WTC11 (cell line): ENCODE measurements at regions not wholly inside any gene's neighbourhood (a gene's known extent, or its start where the extent isn't known, plus 50 kb on each side); places are given as distances from the start of the nearest gene placed in this dataset.
"Not testable (repeated sequence)": the region's sequence is repeated elsewhere in the genome, so short reads cannot be mapped to it uniquely, and the experiment has no call there.

ENCODE experiments used
- ATAC-seq: fragments of 200-7000 bp; cut with Tn5 transposase; 2 replicates; pipeline ENCODE4 v1.10.0; 2021; ENCODE audit warnings: mild to moderate bottlenecking, moderate library complexity
- CTCF ChIA-PET: fragments of 300-600 bp; sonication (Branson Sonifier 250); formaldehyde crosslinking; loops from one replicate; lab custom pipeline; 2021; ENCODE audit warnings: antibody characterized with exemption; lab: Charles Lee
- POLR2A ChIA-PET: fragments of 350-600 bp; sonication (Branson Sonifier 250); formaldehyde crosslinking; loops from one replicate; lab custom pipeline; 2021; ENCODE audit warnings: antibody characterized with exemption; lab: Charles Lee
- DNase-seq: peaks from one replicate; pipeline ENCODE4 v3.0.0; 2021; ENCODE audit warnings: low spot score
- H3K27ac Mint-ChIP-seq: 2 replicates; pipeline ENCODE4 v1.8.0; 2021; ENCODE audit warnings: mixed read lengths
- H3K27me3 Mint-ChIP-seq: 2 replicates; pipeline ENCODE4 v1.8.0; 2021; ENCODE audit warnings: low read depth, mild to moderate bottlenecking, moderate library complexity, mixed read lengths
- H3K36me3 Mint-ChIP-seq: 2 replicates; pipeline ENCODE4 v1.8.0; 2021; ENCODE audit warnings: mixed read lengths
- H3K4me1 Mint-ChIP-seq: 2 replicates; pipeline ENCODE4 v1.8.0; 2022; ENCODE audit warnings: mixed read lengths
- H3K4me3 Mint-ChIP-seq: 2 replicates; pipeline ENCODE4 v1.8.0; 2021; ENCODE audit warnings: mild to moderate bottlenecking, moderate library complexity, mixed read lengths
- H3K9me3 Mint-ChIP-seq: 2 replicates; pipeline ENCODE4 v1.8.0; 2021; ENCODE audit warnings: mixed read lengths
- FOXJ3 ChIP-seq: sonication (generic); formaldehyde crosslinking; IDR thresholded peaks from 2 replicates; pipeline ENCODE4 v1.9.0; 2021; ENCODE audit warnings: missing genetic modification reagents, mild to moderate bottlenecking, borderline replicate concordance
- GTF2I ChIP-seq: fragments of 250-450 bp; sonication (Bioruptor Pico); conservative IDR thresholded peaks from 2 replicates; pipeline ENCODE4 v1.4.0; 2021; ENCODE audit warnings: mild to moderate bottlenecking
- KAT7 ChIP-seq: sonication (generic); formaldehyde crosslinking; IDR thresholded peaks from 2 replicates; pipeline ENCODE4 v1.8.1; 2023; ENCODE audit warnings: missing genetic modification reagents, mild to moderate bottlenecking, borderline replicate concordance
- MXD4 ChIP-seq: fragments of 250-450 bp; sonication (Bioruptor Pico); IDR thresholded peaks from 2 replicates; pipeline ENCODE4 v1.8.0; 2021; ENCODE audit warnings: mild to moderate bottlenecking, moderate library complexity, borderline replicate concordance
- NR1H2 ChIP-seq: sonication (generic); formaldehyde crosslinking; IDR thresholded peaks from 2 replicates; pipeline ENCODE4 v1.9.0; 2021; ENCODE audit warnings: mild to moderate bottlenecking, moderate library complexity, missing genetic modification reagents
- NR2C2 ChIP-seq: sonication (generic); formaldehyde crosslinking; IDR thresholded peaks from 2 replicates; pipeline ENCODE4 v1.8.0; 2022; ENCODE audit warnings: mild to moderate bottlenecking, missing genetic modification reagents
- SMAD4 ChIP-seq: sonication (generic); formaldehyde crosslinking; IDR thresholded peaks from 2 replicates; pipeline ENCODE4 v1.8.0; 2022; ENCODE audit warnings: mild to moderate bottlenecking, missing genetic modification reagents
- TF ChIP-seq, protein P1 (sequence below): sonication (generic); formaldehyde crosslinking; IDR thresholded peaks from 2 replicates; pipeline ENCODE4 v1.8.1; 2023; ENCODE audit warnings: mild to moderate bottlenecking, missing genetic modification reagents, moderate library complexity
- TF ChIP-seq, protein P2 (sequence below): fragments of 250-450 bp; sonication (Bioruptor Pico); IDR thresholded peaks from 2 replicates; pipeline ENCODE4 v1.9.0; 2021; ENCODE audit warnings: moderate library complexity, mild to moderate bottlenecking, inconsistent platforms, borderline replicate concordance
- TF ChIP-seq, protein P3 (sequence below): sonication (generic); formaldehyde crosslinking; IDR thresholded peaks from 2 replicates; pipeline ENCODE4 v1.8.0; 2023; ENCODE audit warnings: mild to moderate bottlenecking, missing genetic modification reagents
- TF ChIP-seq, protein P4 (sequence below): sonication (generic); formaldehyde crosslinking; IDR thresholded peaks from 2 replicates; pipeline ENCODE4 v1.8.1; 2022; ENCODE audit warnings: missing genetic modification reagents, borderline replicate concordance
- TF ChIP-seq, protein P5 (sequence below): sonication (generic); formaldehyde crosslinking; IDR thresholded peaks from 2 replicates; pipeline ENCODE4 v1.8.1; 2022; ENCODE audit warnings: low read depth, missing genetic modification reagents, borderline replicate concordance
- TF ChIP-seq, protein P6 (sequence below): fragments of 200-600 bp; IDR thresholded peaks from 2 replicates; pipeline ENCODE4 v1.8.0; 2022; ENCODE audit warnings: antibody characterized with exemption
- TF ChIP-seq, protein P7 (sequence below): sonication (generic); formaldehyde crosslinking; IDR thresholded peaks from 2 replicates; pipeline ENCODE4 v1.8.0; 2023; ENCODE audit warnings: missing genetic modification reagents

DNA sequence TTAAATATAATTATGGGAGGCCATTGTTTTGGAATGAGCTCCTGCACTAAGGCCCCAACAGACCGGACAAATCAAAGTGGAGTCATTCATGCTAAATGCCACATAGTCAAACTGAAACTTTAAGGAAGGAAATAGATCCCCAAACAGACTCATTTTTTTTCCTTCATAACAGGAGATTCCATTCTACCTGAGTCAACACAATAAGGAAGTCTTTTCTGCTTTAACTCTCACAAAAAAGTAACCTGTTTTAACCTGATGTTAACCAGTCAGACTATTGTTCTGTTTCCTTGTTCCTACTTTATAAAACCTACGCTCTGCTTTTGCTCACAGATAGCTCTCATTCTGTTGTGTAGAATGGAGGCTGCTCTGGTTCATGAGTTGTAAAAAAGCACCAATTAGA, 234.9 kb downstream of the YTHDC2 start (continued):
- TF ChIP-seq, protein P1, sequence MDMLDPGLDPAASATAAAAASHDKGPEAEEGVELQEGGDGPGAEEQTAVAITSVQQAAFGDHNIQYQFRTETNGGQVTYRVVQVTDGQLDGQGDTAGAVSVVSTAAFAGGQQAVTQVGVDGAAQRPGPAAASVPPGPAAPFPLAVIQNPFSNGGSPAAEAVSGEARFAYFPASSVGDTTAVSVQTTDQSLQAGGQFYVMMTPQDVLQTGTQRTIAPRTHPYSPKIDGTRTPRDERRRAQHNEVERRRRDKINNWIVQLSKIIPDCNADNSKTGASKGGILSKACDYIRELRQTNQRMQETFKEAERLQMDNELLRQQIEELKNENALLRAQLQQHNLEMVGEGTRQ, result no peak
- TF ChIP-seq, all 79 proteins: peak for 0

DNA sequence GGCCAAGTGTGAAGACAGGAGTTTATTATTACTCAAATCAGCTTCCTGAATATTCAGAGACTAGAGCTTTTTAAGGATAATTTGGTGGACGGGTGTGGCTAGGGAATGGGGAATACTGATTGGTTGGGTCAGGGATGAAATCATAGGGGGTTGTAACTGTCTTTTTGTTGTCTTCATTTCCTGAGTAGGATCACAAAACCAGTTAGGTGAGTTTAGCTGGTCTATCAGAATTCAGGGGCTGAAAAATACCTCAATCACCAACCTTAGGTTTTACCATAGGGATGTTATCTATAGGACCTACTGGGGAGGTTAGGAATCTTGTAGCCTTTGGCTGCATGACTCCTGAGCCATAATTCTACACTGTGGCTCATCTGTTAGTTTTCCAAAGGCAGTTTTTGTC, 235.8 kb downstream of the YTHDC2 start:
- DNase-seq (no peak), ATAC-seq (peak; percentile 73)
- peak overlapping the region; percentile 34; the same call in 1 of the 2 replicates for H3K27ac Mint-ChIP-seq
- H3K36me3 Mint-ChIP-seq, result peaks cover 20% of the 10 kb centered on the region
- H3K27me3 Mint-ChIP-seq, result no peaks in the 10 kb centered on the region
- ChIA-PET CTCF (no interaction called here), POLR2A (no interaction called here)
- H3K9me3 Mint-ChIP-seq, result peaks cover 34% of the 10 kb centered on the region
- H3K4me3 Mint-ChIP-seq, result no peak overlapping the region
- peaks cover 12% of the 10 kb centered on the region for H3K4me1 Mint-ChIP-seq
- TF ChIP-seq GTF2I (CRISPR knock-in tag) (no peak), KAT7 (CRISPR knock-in tag) (no peak), MXD4 (CRISPR knock-in tag) (no peak)
- TF ChIP-seq, protein P2, sequence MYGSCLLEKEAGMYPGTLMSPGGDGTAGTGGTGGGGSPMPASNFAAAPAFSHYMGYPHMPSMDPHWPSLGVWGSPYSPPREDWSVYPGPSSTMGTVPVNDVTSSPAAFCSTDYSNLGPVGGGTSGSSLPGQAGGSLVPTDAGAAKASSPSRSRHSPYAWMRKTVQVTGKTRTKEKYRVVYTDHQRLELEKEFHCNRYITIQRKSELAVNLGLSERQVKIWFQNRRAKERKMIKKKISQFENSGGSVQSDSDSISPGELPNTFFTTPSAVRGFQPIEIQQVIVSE (CRISPR knock-in tag), result no peak
- TF ChIP-seq, protein P3, sequence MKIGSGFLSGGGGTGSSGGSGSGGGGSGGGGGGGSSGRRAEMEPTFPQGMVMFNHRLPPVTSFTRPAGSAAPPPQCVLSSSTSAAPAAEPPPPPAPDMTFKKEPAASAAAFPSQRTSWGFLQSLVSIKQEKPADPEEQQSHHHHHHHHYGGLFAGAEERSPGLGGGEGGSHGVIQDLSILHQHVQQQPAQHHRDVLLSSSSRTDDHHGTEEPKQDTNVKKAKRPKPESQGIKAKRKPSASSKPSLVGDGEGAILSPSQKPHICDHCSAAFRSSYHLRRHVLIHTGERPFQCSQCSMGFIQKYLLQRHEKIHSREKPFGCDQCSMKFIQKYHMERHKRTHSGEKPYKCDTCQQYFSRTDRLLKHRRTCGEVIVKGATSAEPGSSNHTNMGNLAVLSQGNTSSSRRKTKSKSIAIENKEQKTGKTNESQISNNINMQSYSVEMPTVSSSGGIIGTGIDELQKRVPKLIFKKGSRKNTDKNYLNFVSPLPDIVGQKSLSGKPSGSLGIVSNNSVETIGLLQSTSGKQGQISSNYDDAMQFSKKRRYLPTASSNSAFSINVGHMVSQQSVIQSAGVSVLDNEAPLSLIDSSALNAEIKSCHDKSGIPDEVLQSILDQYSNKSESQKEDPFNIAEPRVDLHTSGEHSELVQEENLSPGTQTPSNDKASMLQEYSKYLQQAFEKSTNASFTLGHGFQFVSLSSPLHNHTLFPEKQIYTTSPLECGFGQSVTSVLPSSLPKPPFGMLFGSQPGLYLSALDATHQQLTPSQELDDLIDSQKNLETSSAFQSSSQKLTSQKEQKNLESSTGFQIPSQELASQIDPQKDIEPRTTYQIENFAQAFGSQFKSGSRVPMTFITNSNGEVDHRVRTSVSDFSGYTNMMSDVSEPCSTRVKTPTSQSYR, result no peak
- TF ChIP-seq, protein P4, sequence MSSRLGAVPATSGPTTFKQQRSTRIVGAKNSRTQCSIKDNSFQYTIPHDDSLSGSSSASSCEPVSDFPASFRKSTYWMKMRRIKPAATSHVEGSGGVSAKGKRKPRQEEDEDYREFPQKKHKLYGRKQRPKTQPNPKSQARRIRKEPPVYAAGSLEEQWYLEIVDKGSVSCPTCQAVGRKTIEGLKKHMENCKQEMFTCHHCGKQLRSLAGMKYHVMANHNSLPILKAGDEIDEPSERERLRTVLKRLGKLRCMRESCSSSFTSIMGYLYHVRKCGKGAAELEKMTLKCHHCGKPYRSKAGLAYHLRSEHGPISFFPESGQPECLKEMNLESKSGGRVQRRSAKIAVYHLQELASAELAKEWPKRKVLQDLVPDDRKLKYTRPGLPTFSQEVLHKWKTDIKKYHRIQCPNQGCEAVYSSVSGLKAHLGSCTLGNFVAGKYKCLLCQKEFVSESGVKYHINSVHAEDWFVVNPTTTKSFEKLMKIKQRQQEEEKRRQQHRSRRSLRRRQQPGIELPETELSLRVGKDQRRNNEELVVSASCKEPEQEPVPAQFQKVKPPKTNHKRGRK (CRISPR knock-in tag), result no peak

DNA sequence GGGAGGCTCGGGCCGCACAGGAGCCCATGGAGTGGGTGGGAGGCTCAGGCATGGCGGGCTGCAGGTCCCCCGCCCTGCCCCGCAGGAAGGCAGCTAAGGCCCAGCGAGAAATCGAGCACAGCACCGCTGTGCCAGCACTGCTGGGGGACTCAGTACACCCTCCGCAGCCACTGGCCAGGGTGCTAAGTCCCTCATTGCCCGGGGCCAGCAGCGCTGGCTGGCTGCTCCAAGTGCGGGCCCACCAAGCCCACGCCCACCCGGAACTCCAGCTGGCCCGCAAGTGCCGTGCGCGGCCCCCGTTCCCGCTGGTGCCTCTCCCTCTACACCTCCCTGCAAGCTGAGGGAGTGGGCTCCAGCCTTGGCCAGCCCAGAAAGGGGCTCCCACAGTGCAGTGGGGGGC, 239.7 kb downstream of the YTHDC2 start:
- Mint-ChIP-seq H3K36me3 (peaks cover 30% of the 10 kb centered on the region), H3K9me3 (peaks cover 47% of the 10 kb centered on the region), H3K4me1 (peaks cover 25% of the 10 kb centered on the region)
- DNase-seq, H3K27ac Mint-ChIP-seq, ATAC-seq, H3K27me3 Mint-ChIP-seq, POLR2A ChIA-PET, CTCF ChIA-PET, H3K4me3 Mint-ChIP-seq: not testable (repeated sequence)

DNA sequence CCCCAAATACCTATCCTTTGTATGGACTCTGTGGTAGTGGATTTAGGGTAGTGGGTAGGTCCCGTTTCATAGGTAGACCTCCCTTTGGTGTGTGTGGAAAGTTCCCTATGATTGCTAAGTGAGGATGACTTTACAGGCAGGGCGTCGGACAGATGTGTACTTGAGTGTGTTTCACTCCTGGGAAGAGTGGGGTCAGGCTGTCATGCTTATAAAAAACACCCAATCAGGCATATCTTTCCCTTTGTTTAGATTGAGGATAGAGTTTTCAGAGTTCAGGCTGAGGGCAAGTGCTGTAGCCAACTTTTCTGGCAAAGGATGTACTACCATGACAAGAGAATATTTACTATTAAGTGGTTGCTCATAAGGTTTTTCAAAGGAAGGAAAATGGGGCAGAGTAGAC, 242.0 kb downstream of the YTHDC2 start:
- CTCF ChIA-PET, result no interaction called here
- DNase-seq, result no peak
- Mint-ChIP-seq H3K27me3 (no peaks in the 10 kb centered on the region), H3K4me3 (no peak overlapping the region), H3K36me3 (peaks cover 17% of the 10 kb centered on the region; the same call in 1 of the 2 replicates)
- no peak for TF ChIP-seq NR2C2 (CRISPR knock-in tag)
- no peak for TF ChIP-seq NR1H2 (CRISPR knock-in tag)
- TF ChIP-seq, protein P5, sequence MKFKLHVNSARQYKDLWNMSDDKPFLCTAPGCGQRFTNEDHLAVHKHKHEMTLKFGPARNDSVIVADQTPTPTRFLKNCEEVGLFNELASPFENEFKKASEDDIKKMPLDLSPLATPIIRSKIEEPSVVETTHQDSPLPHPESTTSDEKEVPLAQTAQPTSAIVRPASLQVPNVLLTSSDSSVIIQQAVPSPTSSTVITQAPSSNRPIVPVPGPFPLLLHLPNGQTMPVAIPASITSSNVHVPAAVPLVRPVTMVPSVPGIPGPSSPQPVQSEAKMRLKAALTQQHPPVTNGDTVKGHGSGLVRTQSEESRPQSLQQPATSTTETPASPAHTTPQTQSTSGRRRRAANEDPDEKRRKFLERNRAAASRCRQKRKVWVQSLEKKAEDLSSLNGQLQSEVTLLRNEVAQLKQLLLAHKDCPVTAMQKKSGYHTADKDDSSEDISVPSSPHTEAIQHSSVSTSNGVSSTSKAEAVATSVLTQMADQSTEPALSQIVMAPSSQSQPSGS (CRISPR knock-in tag), result no peak
- TF ChIP-seq FOXJ3 (CRISPR knock-in tag), result no peak
- TF ChIP-seq, protein P6, sequence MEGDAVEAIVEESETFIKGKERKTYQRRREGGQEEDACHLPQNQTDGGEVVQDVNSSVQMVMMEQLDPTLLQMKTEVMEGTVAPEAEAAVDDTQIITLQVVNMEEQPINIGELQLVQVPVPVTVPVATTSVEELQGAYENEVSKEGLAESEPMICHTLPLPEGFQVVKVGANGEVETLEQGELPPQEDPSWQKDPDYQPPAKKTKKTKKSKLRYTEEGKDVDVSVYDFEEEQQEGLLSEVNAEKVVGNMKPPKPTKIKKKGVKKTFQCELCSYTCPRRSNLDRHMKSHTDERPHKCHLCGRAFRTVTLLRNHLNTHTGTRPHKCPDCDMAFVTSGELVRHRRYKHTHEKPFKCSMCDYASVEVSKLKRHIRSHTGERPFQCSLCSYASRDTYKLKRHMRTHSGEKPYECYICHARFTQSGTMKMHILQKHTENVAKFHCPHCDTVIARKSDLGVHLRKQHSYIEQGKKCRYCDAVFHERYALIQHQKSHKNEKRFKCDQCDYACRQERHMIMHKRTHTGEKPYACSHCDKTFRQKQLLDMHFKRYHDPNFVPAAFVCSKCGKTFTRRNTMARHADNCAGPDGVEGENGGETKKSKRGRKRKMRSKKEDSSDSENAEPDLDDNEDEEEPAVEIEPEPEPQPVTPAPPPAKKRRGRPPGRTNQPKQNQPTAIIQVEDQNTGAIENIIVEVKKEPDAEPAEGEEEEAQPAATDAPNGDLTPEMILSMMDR, result no peak
- no peak for TF ChIP-seq SMAD4 (CRISPR knock-in tag)
- TF ChIP-seq, protein P7, sequence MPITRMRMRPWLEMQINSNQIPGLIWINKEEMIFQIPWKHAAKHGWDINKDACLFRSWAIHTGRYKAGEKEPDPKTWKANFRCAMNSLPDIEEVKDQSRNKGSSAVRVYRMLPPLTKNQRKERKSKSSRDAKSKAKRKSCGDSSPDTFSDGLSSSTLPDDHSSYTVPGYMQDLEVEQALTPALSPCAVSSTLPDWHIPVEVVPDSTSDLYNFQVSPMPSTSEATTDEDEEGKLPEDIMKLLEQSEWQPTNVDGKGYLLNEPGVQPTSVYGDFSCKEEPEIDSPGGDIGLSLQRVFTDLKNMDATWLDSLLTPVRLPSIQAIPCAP (CRISPR knock-in tag), result no peak
- TF ChIP-seq, all 79 proteins: peak for 0
- Mint-ChIP-seq H3K27ac (no peak overlapping the region), H3K9me3 (peaks cover 32% of the 10 kb centered on the region), H3K4me1 (peaks cover 22% of the 10 kb centered on the region)
- POLR2A ChIA-PET, result no interaction called here
- no peak for ATAC-seq
